HG03097 (cell line): ENCODE measurements at regions not wholly inside any gene's neighbourhood (a gene's known extent, or its start where the extent isn't known, plus 50 kb on each side); places are given as distances from the start of the nearest gene placed in this dataset.
A peak's percentile ranks its signal among the peaks of the same experiment; 100 is the strongest.

Source experiments
- ATAC-seq: cut with Tn5 transposase; IDR thresholded peaks from one replicate; pipeline ENCODE4 v1.9.1; 2021; ENCODE audit not compliant: unreplicated experiment, low FRiP score

DNA sequence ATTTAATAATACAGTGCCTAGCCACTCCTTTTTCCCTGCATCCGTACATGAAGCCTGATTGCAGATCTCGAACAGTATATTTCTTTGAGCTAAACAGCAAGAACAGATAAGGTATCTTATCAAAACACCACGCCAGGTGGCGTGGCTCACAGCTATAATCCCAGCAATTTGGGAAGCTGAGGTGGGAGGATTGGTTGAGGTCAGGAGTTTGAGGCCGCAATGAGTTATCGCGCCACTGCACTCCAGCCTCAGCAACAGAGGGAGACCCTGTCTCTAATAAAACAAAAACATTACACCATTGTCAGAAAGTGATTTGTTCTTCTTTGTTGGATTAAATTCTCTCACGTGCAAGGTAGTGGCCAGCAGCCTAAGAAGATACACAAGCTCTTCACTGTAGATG, 291.2 kb upstream of the DMRT1 start:
- ATAC-seq, result no peak

- no peak for ATAC-seq
Observed at GRCh38 chr9:551986-552929, 289.2 kb upstream of the DMRT1 start.

GRCh38 chr9:555493-555892, 286.0 kb upstream of the DMRT1 start:
- ATAC-seq, result no peak

DNA sequence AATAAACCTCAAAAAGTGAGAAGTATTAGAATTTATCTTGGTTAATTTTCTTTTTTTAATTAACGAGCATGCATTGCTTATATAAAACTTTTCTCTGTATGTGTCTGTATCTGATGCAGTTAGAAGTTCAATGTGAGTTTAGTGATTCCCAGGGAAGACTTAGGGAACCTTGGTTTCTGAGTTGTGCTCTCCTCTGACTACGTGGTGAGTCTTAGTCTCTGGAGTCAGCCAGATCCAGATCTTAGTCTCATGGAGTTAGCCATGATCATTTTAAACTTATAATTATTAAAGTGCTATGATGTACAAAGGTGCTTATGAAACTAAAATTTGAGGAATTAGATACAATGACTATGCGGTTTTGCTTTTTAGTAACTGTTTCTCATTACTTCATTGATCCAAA, 285.3 kb upstream of the DMRT1 start:
- no peak for ATAC-seq

GRCh38 chr9:556675-557074, 284.8 kb upstream of the DMRT1 start:
- ATAC-seq, result no peak

DNA sequence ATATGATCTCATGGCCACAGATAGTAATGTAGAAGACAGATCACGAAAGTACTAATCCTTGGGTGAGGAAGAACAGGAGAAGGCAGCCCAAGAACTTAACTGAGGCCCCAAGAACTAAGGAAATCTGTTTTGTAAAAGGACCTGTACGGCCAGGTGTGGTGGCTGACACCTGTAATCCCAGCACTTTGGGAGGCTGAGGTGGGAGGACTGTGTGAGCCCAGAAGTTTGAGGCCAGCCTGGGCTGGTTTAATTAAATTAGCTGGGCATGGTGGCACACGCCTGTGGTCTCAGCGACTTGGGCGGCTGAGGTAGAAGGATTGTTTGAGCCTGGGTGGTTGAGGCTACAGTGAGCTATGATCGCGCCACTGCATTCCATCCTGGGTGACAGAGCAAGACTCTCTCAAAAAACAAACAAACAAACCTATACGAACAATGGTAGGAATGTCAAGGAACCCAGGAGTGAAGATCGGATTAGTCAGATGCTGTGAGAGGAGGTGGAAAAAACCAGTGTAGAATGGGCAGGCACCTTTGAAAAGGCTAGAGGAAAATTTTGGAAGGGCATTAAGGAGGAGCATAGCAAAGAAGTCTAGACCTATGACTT, 283.8 kb upstream of the DMRT1 start:
- ATAC-seq, result no peak

- ATAC-seq, result no peak
Observed at GRCh38 chr9:561427-561826, 280.1 kb upstream of the DMRT1 start.

DNA sequence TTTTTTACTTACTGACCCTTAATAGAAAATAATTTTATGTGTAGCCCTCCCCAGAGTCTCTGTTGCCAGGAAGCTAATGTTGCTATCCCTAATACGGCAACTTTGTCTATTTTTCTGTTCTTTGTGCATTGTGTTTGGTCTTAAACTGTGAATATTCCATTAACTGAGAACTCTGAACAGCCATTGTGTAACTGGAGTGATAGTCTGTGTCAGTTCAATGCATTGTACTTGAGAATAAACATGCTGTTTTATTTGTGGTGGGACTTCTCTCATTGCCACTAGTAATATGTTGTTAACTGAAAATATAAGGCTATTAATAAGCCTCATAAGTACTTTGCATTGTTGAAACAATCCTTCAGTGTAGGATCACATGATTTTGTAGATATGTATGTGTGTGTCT, 278.3 kb upstream of the DMRT1 start:
- no peak for ATAC-seq

DNA sequence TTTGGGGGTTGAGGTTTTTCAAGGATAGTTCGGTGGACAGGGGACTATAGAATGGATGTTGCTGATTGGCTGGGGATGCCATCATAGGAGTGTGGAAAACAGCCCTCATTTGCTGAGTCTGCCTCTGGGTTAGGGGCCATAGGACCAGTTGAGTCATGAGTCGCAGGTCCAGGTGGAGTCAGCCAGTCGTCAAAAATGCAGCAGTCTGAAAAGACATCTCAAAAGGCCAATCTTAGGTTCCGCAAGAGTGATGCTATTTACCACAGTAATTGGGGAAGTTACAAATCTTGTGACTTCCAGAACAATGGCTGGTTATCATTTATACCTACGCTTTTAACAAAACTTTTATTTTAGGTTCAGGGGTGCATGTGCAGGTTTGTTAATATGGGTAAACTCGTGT, 276.0 kb upstream of the DMRT1 start:
- ATAC-seq, result no peak

DNA sequence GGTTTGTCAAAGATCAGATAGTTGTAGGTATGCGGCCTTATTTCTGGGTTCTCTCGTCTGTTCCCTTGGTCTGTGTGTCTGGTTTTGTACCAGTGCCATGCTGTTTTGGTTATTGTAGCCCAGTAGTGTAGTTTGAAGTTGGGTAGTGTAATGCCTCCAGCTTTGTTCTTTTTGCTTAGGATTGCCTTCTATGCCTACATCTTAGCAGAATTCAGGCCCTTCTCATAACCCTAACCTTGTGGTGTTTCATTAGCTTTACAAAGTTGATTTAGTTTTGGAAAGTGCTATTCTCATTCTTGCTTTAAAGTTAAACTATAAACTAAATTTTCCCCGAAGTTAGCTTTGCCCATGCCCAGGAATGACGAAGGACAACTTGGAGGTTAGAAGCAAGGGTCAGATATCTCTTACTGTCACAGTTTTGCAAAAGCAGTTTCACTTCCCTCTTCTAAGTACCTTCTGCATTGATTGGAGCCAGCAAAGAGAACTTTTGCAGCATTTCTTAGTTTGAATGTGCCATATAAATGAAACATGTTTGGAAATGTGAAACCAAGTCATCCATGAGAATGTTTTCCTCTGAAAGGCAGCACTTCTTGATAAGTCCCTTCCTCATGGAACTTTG, 274.3 kb upstream of the DMRT1 start:
- peak; percentile 85 for ATAC-seq

GRCh38 chr9:567747-568305, 273.7 kb upstream of the DMRT1 start:
- no peak for ATAC-seq

GRCh38 chr9:569296-569695, 272.2 kb upstream of the DMRT1 start:
- no peak for ATAC-seq

DNA sequence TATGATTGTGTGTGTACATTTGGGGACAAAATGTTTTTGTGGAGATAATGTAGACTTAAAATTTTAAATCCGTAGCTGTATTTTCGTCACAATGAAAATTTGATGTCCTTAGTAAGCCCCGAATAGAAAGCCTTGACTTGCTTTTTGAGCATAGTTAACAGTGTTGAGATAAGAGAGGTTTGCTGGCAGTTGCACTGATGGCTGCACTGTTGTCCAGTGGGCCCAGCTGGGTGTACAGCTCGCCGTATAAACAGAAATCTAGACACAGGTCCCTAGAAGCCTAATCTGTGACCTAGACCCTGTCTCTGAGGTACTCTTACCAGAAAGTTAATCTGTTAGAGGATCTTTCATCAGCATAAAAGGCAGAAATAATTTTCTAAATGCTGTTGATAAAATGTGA, 271.3 kb upstream of the DMRT1 start:
- ATAC-seq, result no peak

DNA sequence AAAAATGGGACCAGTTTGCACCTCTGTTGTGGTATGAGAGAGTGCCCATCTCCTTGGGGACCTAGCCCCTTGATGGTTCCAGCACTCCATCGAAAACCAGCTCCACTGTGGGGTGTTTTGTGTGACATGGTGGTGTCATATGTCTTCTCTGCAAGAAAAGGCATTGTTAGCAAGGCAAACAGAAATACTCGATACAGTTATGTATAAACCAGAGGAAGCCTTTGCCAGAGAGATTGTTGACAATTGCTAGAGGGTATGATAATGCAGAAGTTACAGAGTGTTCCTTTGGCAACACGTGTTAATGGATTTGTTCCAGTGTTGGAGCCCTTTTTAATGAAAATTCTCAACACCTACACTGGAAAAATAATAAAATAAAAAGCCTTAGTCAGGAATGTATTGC, 270.4 kb upstream of the DMRT1 start:
- no peak for ATAC-seq

DNA sequence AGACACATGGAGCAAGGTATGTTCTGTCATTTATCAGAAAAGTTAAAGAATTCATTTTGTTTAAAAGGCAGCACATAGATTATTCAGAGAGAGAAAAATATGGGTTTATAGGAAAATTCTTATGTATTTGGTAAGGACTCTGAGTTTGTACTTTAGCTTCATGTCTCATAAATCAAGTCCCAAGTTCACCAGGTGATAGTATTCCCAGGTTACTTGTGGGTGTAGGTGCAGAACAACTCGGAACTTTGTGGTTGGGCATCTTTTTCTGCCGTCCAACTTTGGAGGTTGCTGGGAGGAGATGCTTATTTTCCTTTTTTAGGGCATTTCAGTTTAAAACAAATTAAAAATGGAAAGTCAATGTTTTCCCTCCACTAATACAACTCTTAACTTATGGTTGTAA, 269.8 kb upstream of the DMRT1 start:
- ATAC-seq, result no peak

DNA sequence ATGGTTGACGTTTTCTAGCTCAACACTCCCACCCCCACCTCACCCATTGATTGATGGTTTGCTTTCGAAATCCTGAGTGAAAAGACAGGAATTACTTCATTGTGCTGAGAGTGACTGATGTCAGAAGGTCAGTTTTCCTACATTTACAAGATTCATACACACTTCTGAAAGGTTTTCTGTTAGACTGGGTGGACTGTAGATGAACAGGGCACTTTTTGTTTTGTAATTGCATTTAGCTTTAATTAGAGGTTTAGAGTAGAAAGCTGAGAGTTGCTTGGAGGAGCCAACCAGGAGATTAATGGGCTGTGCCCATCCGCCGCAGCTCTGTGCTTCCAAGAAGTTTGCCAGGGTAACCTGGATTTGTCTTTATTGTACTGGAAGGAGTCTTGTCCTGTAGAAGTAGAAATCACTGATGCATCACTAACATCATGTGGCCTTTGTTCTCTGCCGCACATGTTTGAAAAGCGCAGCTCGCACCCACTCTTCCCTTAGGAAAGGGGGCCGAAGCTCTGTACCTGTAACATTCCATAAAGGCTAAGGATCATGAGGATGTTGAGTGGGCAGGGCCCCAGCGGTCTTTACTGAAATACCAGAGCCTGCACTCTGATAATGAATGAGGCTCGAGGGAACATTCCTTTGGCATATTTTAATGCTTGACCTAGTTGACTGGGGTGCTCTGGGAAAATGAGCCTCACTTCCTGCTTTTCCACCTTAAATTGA, 267.6 kb upstream of the DMRT1 start:
- no peak for ATAC-seq

DNA sequence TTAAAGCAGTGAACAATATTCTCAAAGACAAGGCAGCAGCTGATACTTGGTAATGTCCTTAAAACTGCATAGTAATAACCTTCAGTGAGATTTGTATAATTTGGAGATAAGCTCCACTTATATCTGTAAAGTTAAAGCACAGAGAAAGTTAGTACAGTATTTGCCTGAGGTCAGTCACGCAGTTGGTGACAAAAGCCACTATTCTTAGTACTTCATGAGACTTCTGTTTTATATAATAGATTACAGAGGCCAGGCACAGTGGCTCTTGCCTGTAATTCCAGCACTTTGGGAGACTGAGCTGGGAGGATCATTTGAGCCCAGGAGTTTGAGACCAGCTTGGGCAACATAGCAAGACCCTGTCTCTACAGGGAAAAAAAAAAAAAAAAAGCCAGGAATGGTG, 266.4 kb upstream of the DMRT1 start:
- ATAC-seq, result no peak

- ATAC-seq, result no peak
Observed at GRCh38 chr9:580652-581342, 260.7 kb upstream of the DMRT1 start.

- ATAC-seq, result no peak
Observed at GRCh38 chr9:581673-582497, 259.6 kb upstream of the DMRT1 start.
